Vagina (tissue), 2 donors: ENCODE measurements at regions not wholly inside any gene's neighbourhood (a gene's known extent, or its start where the extent isn't known, plus 50 kb on each side); places are given as distances from the start of the nearest gene placed in this dataset.

Experiments used
- POLR2AphosphoS5 ChIP-seq, 2 donors: sonication (generic); formaldehyde crosslinking; IDR thresholded peaks; one replicate each; pipeline ENCODE4 v1.9.0; 2017; ENCODE audit warnings: antibody characterized with exemption in 2 of 2, mild to moderate bottlenecking in 2 of 2, low read depth in 1 of 2; ENCODE audit not compliant: insufficient read depth in 1 of 2
- TF ChIP-seq, protein P1 (sequence below), 3 experiments: fragments of 450-650 bp in 2 of 3; fragments of 200-600 bp in 1 of 3; sonication (generic) in 1 of 3; IDR thresholded peaks; one replicate each; pipeline ENCODE4 v1.5.1; 2017 to 2019; ENCODE audit warnings: antibody characterized with exemption in 3 of 3, mild to moderate bottlenecking in 2 of 3, moderate library complexity in 2 of 3

DNA sequence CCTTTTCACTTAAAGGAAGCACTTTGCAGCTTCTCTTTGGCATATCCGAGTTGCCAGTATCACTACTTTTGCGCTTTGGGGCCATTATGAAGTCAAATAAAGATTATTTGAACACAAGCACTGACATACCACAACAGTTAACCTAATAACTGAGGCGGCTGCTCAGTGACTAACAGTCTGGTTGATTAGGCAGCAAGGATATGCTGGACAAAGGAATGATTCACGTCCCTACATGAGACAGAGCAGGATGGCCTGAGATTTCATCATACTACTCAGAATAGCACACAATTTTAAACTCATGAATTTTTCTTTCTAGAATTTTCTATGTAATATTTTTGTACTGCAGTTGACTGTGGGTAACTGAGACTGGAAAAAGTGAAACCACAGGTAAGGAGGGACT, 56.9 kb upstream of the E2F7 start:
- TF ChIP-seq, protein P1, sequence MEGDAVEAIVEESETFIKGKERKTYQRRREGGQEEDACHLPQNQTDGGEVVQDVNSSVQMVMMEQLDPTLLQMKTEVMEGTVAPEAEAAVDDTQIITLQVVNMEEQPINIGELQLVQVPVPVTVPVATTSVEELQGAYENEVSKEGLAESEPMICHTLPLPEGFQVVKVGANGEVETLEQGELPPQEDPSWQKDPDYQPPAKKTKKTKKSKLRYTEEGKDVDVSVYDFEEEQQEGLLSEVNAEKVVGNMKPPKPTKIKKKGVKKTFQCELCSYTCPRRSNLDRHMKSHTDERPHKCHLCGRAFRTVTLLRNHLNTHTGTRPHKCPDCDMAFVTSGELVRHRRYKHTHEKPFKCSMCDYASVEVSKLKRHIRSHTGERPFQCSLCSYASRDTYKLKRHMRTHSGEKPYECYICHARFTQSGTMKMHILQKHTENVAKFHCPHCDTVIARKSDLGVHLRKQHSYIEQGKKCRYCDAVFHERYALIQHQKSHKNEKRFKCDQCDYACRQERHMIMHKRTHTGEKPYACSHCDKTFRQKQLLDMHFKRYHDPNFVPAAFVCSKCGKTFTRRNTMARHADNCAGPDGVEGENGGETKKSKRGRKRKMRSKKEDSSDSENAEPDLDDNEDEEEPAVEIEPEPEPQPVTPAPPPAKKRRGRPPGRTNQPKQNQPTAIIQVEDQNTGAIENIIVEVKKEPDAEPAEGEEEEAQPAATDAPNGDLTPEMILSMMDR (IDR thresholded peaks at IDR 0.05): no peak
- TF ChIP-seq POLR2AphosphoS5 (IDR thresholded peaks at IDR 0.05; ENCODE audit: insufficient read depth in 1 of 2, low read depth in 1 of 2): no peak
